Neuronal stem cell (in vitro differentiated cells): ENCODE measurements at regions not wholly inside any gene's neighbourhood (a gene's known extent, or its start where the extent isn't known, plus 50 kb on each side); places are given as distances from the start of the nearest gene placed in this dataset.
A peak's percentile ranks its signal among the peaks of the same experiment; 100 is the strongest.

Experiments used
- DNase-seq: peaks from one replicate; pipeline ENCODE4 v3.0.0-alpha.2; 2013; ENCODE audit warnings: low spot score
- H2AFZ ChIP-seq: one replicate; pipeline ENCODE4 v1.6.1; 2013; ENCODE audit warnings: mild to moderate bottlenecking, low read length, inconsistent platforms
- H2AK5ac ChIP-seq: 2 replicates; pipeline ENCODE4 v1.6.1; 2013; ENCODE audit warnings: low read depth, mild to moderate bottlenecking, inconsistent platforms, low read length, moderate library complexity, mixed read lengths
- H2BK120ac ChIP-seq: 2 replicates; pipeline ENCODE4 v1.6.1; 2013; ENCODE audit warnings: low read depth, mild to moderate bottlenecking, inconsistent platforms, low read length, moderate library complexity, mixed read lengths
- H2BK12ac ChIP-seq: one replicate; pipeline ENCODE4 v1.6.1; 2013; ENCODE audit warnings: low read length, inconsistent platforms
- H2BK15ac ChIP-seq: 2 replicates; pipeline ENCODE4 v1.6.1; 2013; ENCODE audit warnings: mild to moderate bottlenecking, low read length, inconsistent platforms, mixed read lengths
- H2BK5ac ChIP-seq: one replicate; pipeline ENCODE4 v1.6.1; 2013; ENCODE audit warnings: inconsistent platforms, mild to moderate bottlenecking, low read length, moderate library complexity
- H3K14ac ChIP-seq: one replicate; pipeline ENCODE4 v1.6.1; 2013; ENCODE audit warnings: low read length, inconsistent platforms
- H3K18ac ChIP-seq: 2 replicates; pipeline ENCODE4 v1.6.1; 2013; ENCODE audit warnings: low read length, inconsistent platforms
- H3K23ac ChIP-seq: 2 replicates; pipeline ENCODE4 v1.6.1; 2013; ENCODE audit warnings: low read depth, mild to moderate bottlenecking, mixed read lengths, low read length, inconsistent platforms; ENCODE audit not compliant: poor library complexity
- H3K27ac ChIP-seq: replicated peaks from 3 replicates; pipeline ENCODE4 v1.5.1; 2013; ENCODE audit warnings: low read length, inconsistent platforms
- H3K27me3 ChIP-seq, 3 experiments: 2 replicates each; pipeline ENCODE4 v1.6.1; 2013; ENCODE audit warnings: low read length in 3 of 3, mild to moderate bottlenecking in 2 of 3, inconsistent platforms in 1 of 3, low read depth in 1 of 3, mixed read lengths in 1 of 3, moderate library complexity in 1 of 3; ENCODE audit not compliant: control insufficient read depth in 3 of 3, insufficient read depth in 3 of 3
- H3K36me3 ChIP-seq, 2 donors: replicated peaks in 1 of 2; 2 replicates each; pipeline ENCODE4 v1.6.1; 2013; ENCODE audit warnings: low read length in 2 of 2; ENCODE audit not compliant: control insufficient read depth in 2 of 2, insufficient read depth in 2 of 2
- H3K4ac ChIP-seq: 2 replicates; pipeline ENCODE4 v1.6.1; 2013; ENCODE audit warnings: inconsistent platforms, mild to moderate bottlenecking, low read length, moderate library complexity
- H3K4me1 ChIP-seq, 2 donors: 1 replicate in 1 of 2; 2 replicates in 1 of 2; pipeline ENCODE4 v1.6.1; 2013; ENCODE audit warnings: low read length in 2 of 2, low read depth in 1 of 2; ENCODE audit not compliant: control insufficient read depth in 2 of 2, insufficient read depth in 1 of 2
- H3K4me2 ChIP-seq: one replicate; pipeline ENCODE4 v1.6.1; 2013; ENCODE audit warnings: mild to moderate bottlenecking, low read length, inconsistent platforms; ENCODE audit not compliant: insufficient read depth, poor library complexity, severe bottlenecking
- H3K4me3 ChIP-seq, 2 donors: 2 replicates each; pipeline ENCODE4 v1.5.1; 2013; ENCODE audit warnings: low read length in 2 of 2, mild to moderate bottlenecking in 2 of 2, inconsistent platforms in 1 of 2, moderate library complexity in 1 of 2
- H3K79me1 ChIP-seq: one replicate; pipeline ENCODE4 v1.6.1; 2013; ENCODE audit warnings: low read depth, mild to moderate bottlenecking, inconsistent platforms, low read length, moderate library complexity
- H3K9ac ChIP-seq: one replicate; pipeline ENCODE4 v1.6.1; 2013; ENCODE audit warnings: mild to moderate bottlenecking, low read depth, low read length, inconsistent platforms; ENCODE audit not compliant: poor library complexity
- H3K9me3 ChIP-seq, 2 donors: replicated peaks in 1 of 2; 2 replicates each; pipeline versions ENCODE3 to v1.6.1; 2013; ENCODE audit warnings: low read length in 2 of 2, mild to moderate bottlenecking in 2 of 2, inconsistent platforms in 1 of 2, low read depth in 1 of 2, mixed read lengths in 1 of 2, moderate library complexity in 1 of 2; ENCODE audit not compliant: control insufficient read depth in 2 of 2, insufficient read depth in 1 of 2
- H4K8ac ChIP-seq: one replicate; pipeline ENCODE4 v1.6.1; 2013; ENCODE audit warnings: low read depth, mild to moderate bottlenecking, inconsistent platforms, low read length, moderate library complexity
- H4K91ac ChIP-seq: one replicate; pipeline ENCODE4 v1.6.1; 2013; ENCODE audit warnings: low read length, low read depth, mild to moderate bottlenecking, inconsistent platforms; ENCODE audit not compliant: poor library complexity
- WGBS, 2 donors: extraction: QIAGEN DNeasy Blood & Tissue Kit; methylation state at CpG; one replicate each; pipeline ENCODE4 v1.1.7; 2013; ENCODE audit warnings: missing lambda C conversion rate in 2 of 2, mixed read lengths in 1 of 2; ENCODE audit not compliant: insufficient read length in 2 of 2, insufficient replicate concordance in 1 of 2; ENCODE audit errors: extremely low coverage in 2 of 2; 5-methylcytosine and 5-hydroxymethylcytosine counted together

DNA sequence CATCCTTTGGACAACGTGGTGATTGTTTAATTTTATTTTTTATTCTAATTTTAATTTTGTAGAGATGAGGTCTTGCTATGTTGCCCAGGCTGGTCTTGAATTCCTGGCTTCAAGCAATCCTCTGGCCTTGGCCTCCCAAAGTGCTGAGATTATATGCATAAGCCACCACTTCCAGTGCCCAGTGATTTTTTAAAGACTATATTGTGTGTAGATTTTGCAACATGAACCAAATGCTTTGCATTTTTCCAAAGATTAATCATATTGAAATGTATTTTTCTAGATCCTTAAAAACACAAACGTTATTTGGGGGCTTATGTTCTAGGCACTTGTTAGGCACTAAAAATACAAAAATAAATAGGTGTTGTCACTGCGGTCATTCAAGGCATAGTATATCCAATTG, 117.6 kb upstream of the CCN2 start:
- no peak overlapping the region for H2AFZ ChIP-seq
- no peak overlapping the region for H4K91ac ChIP-seq
- H2BK12ac ChIP-seq: no peak overlapping the region
- no peak overlapping the region for H4K8ac ChIP-seq
- no peak overlapping the region for H3K4me2 ChIP-seq
- no peak overlapping the region for H2BK15ac ChIP-seq
- WGBS, 2 donors: no CpG with 5 or more reads among the region's 3 CpGs
- no peak for DNase-seq
- H3K14ac ChIP-seq: no peak overlapping the region
- no peak overlapping the region for H2BK120ac ChIP-seq
- H3K27ac ChIP-seq: no peak overlapping the region
- H3K4ac ChIP-seq: no peak overlapping the region
- no peaks in the 10 kb centered on the region for H3K27me3 ChIP-seq
- no peak overlapping the region for H3K18ac ChIP-seq
- peaks cover 2% of the 10 kb centered on the region for H3K79me1 ChIP-seq
- no peaks in the 10 kb centered on the region for H3K36me3 ChIP-seq
- H3K23ac ChIP-seq: no peak overlapping the region
- H3K9ac ChIP-seq: no peak overlapping the region
- peaks cover 0 to 7% of the 10 kb centered on the region in 2 donors for H3K4me1 ChIP-seq
- H2AK5ac ChIP-seq: no peak overlapping the region
- no peak overlapping the region for H3K4me3 ChIP-seq
- H3K9me3 ChIP-seq: no peaks in the 10 kb centered on the region
- no peak overlapping the region for H2BK5ac ChIP-seq

DNA sequence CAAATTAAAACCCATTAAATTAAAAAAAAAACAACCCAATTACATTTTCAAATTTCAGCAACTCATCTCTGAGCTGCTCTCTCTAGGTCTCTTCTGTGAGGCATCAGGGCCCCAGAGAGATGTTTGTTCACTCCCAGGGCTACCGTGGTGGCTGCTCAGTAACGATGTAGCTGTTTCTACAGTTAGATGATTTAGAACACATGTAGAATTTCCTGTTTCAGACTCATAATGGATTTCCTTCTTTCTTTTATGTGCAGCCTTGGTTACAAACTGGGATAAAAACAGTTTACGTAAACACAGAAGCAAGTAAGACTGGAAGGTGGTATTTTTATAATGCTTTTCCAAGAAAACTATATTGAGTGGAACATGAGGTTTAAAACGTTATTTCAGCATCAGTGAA, 116.1 kb upstream of the CCN2 start:
- H3K9ac ChIP-seq: no peak overlapping the region
- no CpG with 5 or more reads among the region's 4 CpGs for WGBS, 2 donors
- no peak overlapping the region for H3K4me2 ChIP-seq
- H2BK120ac ChIP-seq: no peak overlapping the region
- no peak overlapping the region for H4K91ac ChIP-seq
- no peak for DNase-seq
- no peak overlapping the region for H3K4ac ChIP-seq
- H2BK15ac ChIP-seq: no peak overlapping the region
- H3K36me3 ChIP-seq: no peaks in the 10 kb centered on the region
- H3K27ac ChIP-seq: no peak overlapping the region
- H3K18ac ChIP-seq: no peak overlapping the region
- H3K9me3 ChIP-seq: no peaks in the 10 kb centered on the region
- peaks cover 0 to 13% of the 10 kb centered on the region in 2 donors for H3K4me1 ChIP-seq
- H3K23ac ChIP-seq: no peak overlapping the region
- H2BK12ac ChIP-seq: no peak overlapping the region
- H4K8ac ChIP-seq: no peak overlapping the region
- H3K4me3 ChIP-seq: no peak overlapping the region
- peaks cover 2% of the 10 kb centered on the region for H3K79me1 ChIP-seq
- H2AFZ ChIP-seq: peak overlapping the region; percentile 59
- H2AK5ac ChIP-seq: no peak overlapping the region
- H3K27me3 ChIP-seq: no peaks in the 10 kb centered on the region
- no peak overlapping the region for H2BK5ac ChIP-seq
- H3K14ac ChIP-seq: no peak overlapping the region

DNA sequence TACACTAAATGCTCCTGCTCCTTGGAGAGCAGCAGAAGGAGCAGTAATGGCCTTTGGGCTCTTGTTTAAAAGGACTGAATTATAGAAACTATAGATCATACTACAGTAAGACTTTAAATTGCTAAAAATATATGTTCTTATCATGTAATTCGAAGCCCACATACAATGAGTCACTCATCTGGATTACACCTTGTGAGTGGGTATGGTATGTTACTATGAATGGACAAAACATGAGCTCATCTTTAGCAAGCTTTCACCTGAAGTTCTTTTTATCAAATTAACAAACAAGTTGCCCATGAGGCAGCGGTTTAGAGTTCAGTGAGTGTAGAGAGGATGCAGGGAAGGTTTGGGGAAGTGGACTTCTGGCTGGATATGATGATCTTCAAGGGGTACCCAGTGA, 114.4 kb upstream of the CCN2 start:
- Histone ChIP-seq H3K9me3 (no peaks in the 10 kb centered on the region), H2BK15ac (no peak overlapping the region), H3K18ac (no peak overlapping the region), H3K27ac (no peak overlapping the region), H3K4me2 (no peak overlapping the region), H4K8ac (no peak overlapping the region), H3K23ac (no peak overlapping the region), H3K4ac (no peak overlapping the region), H2AFZ (no peak overlapping the region), H2AK5ac (no peak overlapping the region), H3K4me1 (peaks cover 0 to 11% of the 10 kb centered on the region in 2 donors), H3K79me1 (peaks cover 2% of the 10 kb centered on the region), H2BK12ac (no peak overlapping the region), H3K9ac (no peak overlapping the region), H3K14ac (no peak overlapping the region), H3K36me3 (no peaks in the 10 kb centered on the region), H2BK120ac (no peak overlapping the region), H3K4me3 (no peak overlapping the region), H4K91ac (no peak overlapping the region), H3K27me3 (no peaks in the 10 kb centered on the region), H2BK5ac (no peak overlapping the region)
- WGBS, 2 donors: no CpG with 5 or more reads among the region's 2 CpGs
- DNase-seq: no peak

DNA sequence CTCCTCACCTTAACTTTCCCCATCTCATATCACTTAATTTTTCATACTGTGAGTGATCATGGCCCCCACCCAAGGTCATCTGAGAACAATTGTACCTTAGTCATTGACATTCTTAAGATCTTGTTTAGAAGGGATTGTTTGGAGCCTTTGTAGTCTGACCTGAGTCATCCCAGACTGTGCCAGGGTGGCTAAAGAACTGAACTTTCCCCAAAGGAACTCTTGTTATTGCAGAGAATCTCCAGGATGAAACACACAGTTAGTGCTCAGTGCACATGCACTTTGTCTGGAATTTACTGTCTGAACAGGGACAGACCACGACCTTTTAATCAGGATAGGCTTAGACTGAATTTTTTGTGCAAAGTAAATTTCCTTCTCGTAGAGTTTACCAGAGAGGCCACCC, 112.6 kb upstream of the CCN2 start:
- H3K4me3 ChIP-seq: no peak overlapping the region
- peaks cover 0 to 11% of the 10 kb centered on the region in 2 donors for H3K4me1 ChIP-seq
- no CpG with 5 or more reads among the region's 2 CpGs for WGBS, 2 donors
- no peak overlapping the region for H2BK5ac ChIP-seq
- no peak overlapping the region for H2BK12ac ChIP-seq
- no peak overlapping the region for H2BK120ac ChIP-seq
- no peaks in the 10 kb centered on the region for H3K36me3 ChIP-seq
- no peak overlapping the region for H3K4me2 ChIP-seq
- H3K9ac ChIP-seq: no peak overlapping the region
- H3K27ac ChIP-seq: no peak overlapping the region
- H3K27me3 ChIP-seq: no peaks in the 10 kb centered on the region
- no peak overlapping the region for H3K18ac ChIP-seq
- H4K8ac ChIP-seq: no peak overlapping the region
- no peak for DNase-seq
- H2BK15ac ChIP-seq: no peak overlapping the region
- H3K9me3 ChIP-seq: no peaks in the 10 kb centered on the region
- no peaks in the 10 kb centered on the region for H3K79me1 ChIP-seq
- no peak overlapping the region for H4K91ac ChIP-seq
- no peak overlapping the region for H3K14ac ChIP-seq
- H3K4ac ChIP-seq: no peak overlapping the region
- H3K23ac ChIP-seq: no peak overlapping the region
- no peak overlapping the region for H2AK5ac ChIP-seq
- H2AFZ ChIP-seq: peak overlapping the region; percentile 12
